ENCODE measurements at regions not wholly inside any gene's neighbourhood (a gene's known extent, or its start where the extent isn't known, plus 50 kb on each side); places are given as distances from the start of the nearest gene placed in this dataset.
"Not testable (repeated sequence)": the region's sequence is repeated elsewhere in the genome, so short reads cannot be mapped to it uniquely, and the experiment has no call there.

- intact Hi-C loops (cut with DNase I) = no loop called here
- no peaks in the 10 kb centered on the region for H3K9me3 ChIP-seq
- no peak overlapping the region for H3K27ac ChIP-seq
- TF ChIP-seq POLR2AphosphoS5 (IDR thresholded peaks at IDR 0.05) (no peak), POLR2A (IDR thresholded peaks at IDR 0.05) (no peak), CTCF (IDR thresholded peaks at IDR 0.05) (no peak), EP300 (IDR thresholded peaks at IDR 0.05) (no peak)
- no peaks in the 10 kb centered on the region for H3K4me1 ChIP-seq
- no peak overlapping the region for H3K4me3 ChIP-seq
- no peak for DNase-seq
- no peaks in the 10 kb centered on the region for H3K36me3 ChIP-seq
- WGBS, 2 donors = 32 to 66% methylated on average over 1 of the region's 1 CpG
- H3K27me3 ChIP-seq = no peaks in the 10 kb centered on the region
These were observed 182.5 kb upstream of the INTU start for GRCh38 chr4:127450276-127450675.

- Histone ChIP-seq H3K4me3 (no peak overlapping the region), H3K4me1 (no peaks in the 10 kb centered on the region), H3K36me3 (no peaks in the 10 kb centered on the region), H3K9me3 (peaks cover 0 to 2% (median 0%) of the 10 kb centered on the region in 4 donors), H3K27me3 (no peaks in the 10 kb centered on the region), H3K27ac (no peak overlapping the region)
- TF ChIP-seq POLR2AphosphoS5 (IDR thresholded peaks at IDR 0.05) (no peak), POLR2A (IDR thresholded peaks at IDR 0.05) (no peak), EP300 (IDR thresholded peaks at IDR 0.05) (no peak), CTCF (IDR thresholded peaks at IDR 0.05) (no peak)
- DNase-seq = no peak
- intact Hi-C loops (cut with DNase I) = no loop called here
- 40 to 54% methylated on average over 6 of the region's 6 CpGs for WGBS, 2 donors
These were observed 168.9 kb upstream of the INTU start for GRCh38 chr4:127463883-127464282.

GRCh38 chr4:127469542-127469941 lies 163.2 kb upstream of the INTU start:
- TF ChIP-seq POLR2AphosphoS5 (IDR thresholded peaks at IDR 0.05) = no peak
- no peak for TF ChIP-seq EP300 (IDR thresholded peaks at IDR 0.05)
- TF ChIP-seq CTCF (IDR thresholded peaks at IDR 0.05) = no peak
- TF ChIP-seq POLR2A (IDR thresholded peaks at IDR 0.05) = no peak
- Histone ChIP-seq H3K27me3 (no peaks in the 10 kb centered on the region), H3K4me1 (no peaks in the 10 kb centered on the region), H3K9me3 (peaks cover 0 to 3% (median 0%) of the 10 kb centered on the region in 4 donors), H3K27ac (no peak overlapping the region), H3K36me3 (no peaks in the 10 kb centered on the region), H3K4me3 (no peak overlapping the region)
- DNase-seq = no peak
- intact Hi-C loops (cut with DNase I) = no loop called here
- 77 to 91% methylated on average over 1 of the region's 1 CpG for WGBS, 2 donors

GRCh38 chr4:127469959-127470809 lies 162.6 kb upstream of the INTU start:
- DNase-seq = no peak
- TF ChIP-seq POLR2AphosphoS5 (IDR thresholded peaks at IDR 0.05) (no peak), POLR2A (IDR thresholded peaks at IDR 0.05) (no peak), EP300 (IDR thresholded peaks at IDR 0.05) (no peak), CTCF (IDR thresholded peaks at IDR 0.05) (no peak)
- H3K9me3 ChIP-seq = peaks cover 0 to 3% (median 0%) of the 10 kb centered on the region in 4 donors
- intact Hi-C loops (cut with DNase I) = no loop called here
- H3K36me3 ChIP-seq = no peaks in the 10 kb centered on the region
- no peak overlapping the region for H3K27ac ChIP-seq
- no peaks in the 10 kb centered on the region for H3K27me3 ChIP-seq
- H3K4me3 ChIP-seq = no peak overlapping the region
- no peaks in the 10 kb centered on the region for H3K4me1 ChIP-seq
- WGBS, 2 donors = 95 to 96% methylated on average over 31 of the region's 31 CpGs

- H3K9me3 ChIP-seq; H3K27ac ChIP-seq; H3K4me3 ChIP-seq; intact Hi-C loops (cut with DNase I); H3K36me3 ChIP-seq; DNase-seq; H3K27me3 ChIP-seq: not testable (repeated sequence)
- WGBS, 2 donors = 94% methylated on average over 3 of the region's 3 CpGs
- peaks cover 0 to 14% (median 2%) of the 10 kb centered on the region in 4 donors for H3K4me1 ChIP-seq
These were observed 154.5 kb upstream of the INTU start for GRCh38 chr4:127478271-127478670.
